HG03575 (cell line): ENCODE measurements at regions not wholly inside any gene's neighbourhood (a gene's known extent, or its start where the extent isn't known, plus 50 kb on each side); places are given as distances from the start of the nearest gene placed in this dataset.
"Not testable (repeated sequence)": the region's sequence is repeated elsewhere in the genome, so short reads cannot be mapped to it uniquely, and the experiment has no call there.

Experiments
- ATAC-seq: cut with Tn5 transposase; IDR thresholded peaks from one replicate; pipeline ENCODE4 v1.9.1; 2021; ENCODE audit not compliant: unreplicated experiment, insufficient number of reproducible peaks, low FRiP score; ENCODE audit errors: extremely low read depth

GRCh38 chr5:63408984-63409383 is 553.3 kb downstream of the HTR1A start:
- ATAC-seq: no peak

- peak; percentile 61 for ATAC-seq
These were observed 560.7 kb downstream of the HTR1A start for GRCh38 chr5:63401436-63402046.

- ATAC-seq: no peak
These were observed 562.2 kb downstream of the HTR1A start for GRCh38 chr5:63400079-63400478.

DNA sequence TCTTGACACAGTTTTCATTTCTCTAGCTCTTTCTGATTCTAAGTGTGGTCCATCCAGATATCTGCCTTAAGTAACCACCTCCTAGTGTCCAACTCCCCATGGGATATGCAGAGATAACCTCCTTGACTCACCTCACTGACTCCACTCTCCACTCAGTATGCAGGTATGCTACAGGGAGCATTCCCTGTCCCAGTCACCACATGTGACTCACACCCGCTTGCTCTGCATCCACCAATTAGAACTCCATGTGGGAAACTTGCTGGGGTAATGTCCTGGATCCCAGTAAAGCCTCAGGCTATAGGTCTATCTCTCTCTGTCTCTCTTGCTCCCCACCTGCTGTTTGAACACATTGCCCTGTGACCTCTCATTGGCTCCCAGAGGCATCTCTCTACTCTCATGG is 563.9 kb downstream of the HTR1A start:
- no peak for ATAC-seq

GRCh38 chr5:63388188-63388587 is 574.1 kb downstream of the HTR1A start:
- ATAC-seq: not testable (repeated sequence)

- ATAC-seq: no peak
These were observed 586.4 kb downstream of the HTR1A start for GRCh38 chr5:63375851-63376250.

GRCh38 chr5:63374085-63374484 is 588.2 kb downstream of the HTR1A start:
- no peak for ATAC-seq

DNA sequence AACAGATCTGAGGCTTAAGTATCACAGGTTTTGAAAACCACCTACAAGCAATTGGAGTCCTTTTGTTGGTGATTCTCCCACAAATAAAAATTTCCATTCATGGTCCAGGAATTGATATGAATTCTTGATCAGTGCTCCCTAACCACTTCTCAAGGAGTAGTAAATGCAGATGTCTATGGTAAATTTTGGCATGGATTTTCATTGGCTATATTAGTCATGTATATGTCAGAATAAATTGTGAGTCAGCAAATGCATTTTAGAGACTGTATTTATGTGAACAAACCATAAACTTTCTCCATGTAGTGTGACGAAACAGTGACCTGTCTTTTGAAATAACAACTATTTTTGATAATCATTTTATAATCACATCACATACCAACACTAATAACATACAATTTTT is 611.1 kb downstream of the HTR1A start:
- no peak for ATAC-seq

DNA sequence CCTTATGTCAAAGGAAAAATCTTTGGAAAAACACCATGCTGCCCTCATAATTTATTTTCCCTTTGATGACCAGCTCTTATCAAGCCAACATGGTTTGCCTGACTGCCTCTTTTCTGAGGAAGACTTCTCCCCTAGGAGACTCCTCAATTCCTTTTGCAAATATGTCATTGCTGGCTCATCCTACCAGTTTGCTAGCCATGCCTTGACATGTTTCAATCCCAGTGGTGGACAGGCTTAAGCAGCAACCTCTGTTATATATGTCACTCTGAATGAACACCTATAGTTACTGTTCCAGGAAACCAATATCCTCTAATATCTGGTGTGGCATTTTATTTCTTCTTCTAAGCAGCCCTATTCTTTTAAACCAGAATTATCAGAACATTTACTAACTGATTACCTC is 615.8 kb downstream of the HTR1A start:
- ATAC-seq: no peak

- no peak for ATAC-seq
These were observed 620.8 kb downstream of the HTR1A start for GRCh38 chr5:63341442-63341841.

DNA sequence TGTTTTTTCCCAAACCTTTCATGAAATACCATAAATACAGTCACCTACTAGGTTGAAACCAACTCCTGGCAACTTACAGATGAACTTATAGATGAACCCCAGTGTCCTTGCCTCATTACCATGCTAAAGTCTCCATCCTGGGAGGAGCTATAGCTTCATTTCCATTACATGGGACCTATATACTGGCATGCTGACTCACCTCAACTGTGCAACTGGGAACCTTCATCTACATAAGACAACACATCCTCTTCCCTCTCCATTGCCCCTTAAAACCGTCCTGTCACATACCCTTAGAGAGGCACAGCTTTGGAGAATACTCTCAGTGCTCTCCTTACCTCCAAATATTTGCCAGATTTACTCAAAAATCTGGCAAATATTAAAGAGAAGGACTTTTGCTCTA is 638.3 kb downstream of the HTR1A start:
- no peak for ATAC-seq

- no peak for ATAC-seq
These were observed 647.7 kb downstream of the HTR1A start for GRCh38 chr5:63314551-63314950.

- no peak for ATAC-seq
These were observed 651.6 kb downstream of the HTR1A start for GRCh38 chr5:63310644-63311043.

- no peak for ATAC-seq
These were observed 655.3 kb downstream of the HTR1A start for GRCh38 chr5:63306909-63307308.

DNA sequence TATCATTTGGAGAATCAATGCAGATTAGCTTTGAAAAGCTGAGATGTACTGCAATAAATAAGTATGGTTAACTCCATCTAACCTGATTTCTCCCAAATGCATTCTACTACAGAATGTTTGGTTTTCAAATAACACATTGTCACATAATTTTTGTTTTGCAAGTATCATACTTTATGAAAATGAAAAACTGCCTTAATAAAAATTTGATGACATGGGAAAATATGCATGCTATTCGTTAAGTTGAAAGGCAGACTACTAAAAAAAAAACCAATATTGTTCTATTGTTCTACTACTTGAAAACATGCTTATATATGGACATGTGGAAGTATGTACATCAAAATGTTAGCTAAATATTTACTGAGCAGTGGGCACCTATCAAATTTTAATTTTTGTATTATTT is 668.9 kb downstream of the HTR1A start:
- no peak for ATAC-seq

DNA sequence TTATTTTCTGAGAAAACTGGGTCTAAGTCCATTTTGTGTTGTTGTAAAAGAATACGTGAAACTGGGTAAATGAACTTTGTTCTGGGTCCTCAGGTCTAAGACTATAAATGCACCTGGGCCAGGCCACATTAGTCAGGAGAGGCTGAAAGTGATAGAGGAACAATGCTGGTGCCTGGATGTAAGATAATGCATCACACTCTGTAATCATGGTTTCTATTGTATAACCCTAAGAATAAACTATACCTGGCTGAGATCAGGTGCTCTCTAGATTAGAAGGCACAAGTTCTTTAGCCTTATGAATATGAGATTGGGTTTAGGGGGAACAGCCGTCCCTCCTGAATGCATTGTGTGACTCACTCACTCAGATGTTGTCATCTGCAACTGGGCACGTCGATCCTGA is 675.5 kb downstream of the HTR1A start:
- no peak for ATAC-seq

GRCh38 chr5:63263411-63263810 is 684.8 kb downstream of the LRRC70 start:
- ATAC-seq: no peak

DNA sequence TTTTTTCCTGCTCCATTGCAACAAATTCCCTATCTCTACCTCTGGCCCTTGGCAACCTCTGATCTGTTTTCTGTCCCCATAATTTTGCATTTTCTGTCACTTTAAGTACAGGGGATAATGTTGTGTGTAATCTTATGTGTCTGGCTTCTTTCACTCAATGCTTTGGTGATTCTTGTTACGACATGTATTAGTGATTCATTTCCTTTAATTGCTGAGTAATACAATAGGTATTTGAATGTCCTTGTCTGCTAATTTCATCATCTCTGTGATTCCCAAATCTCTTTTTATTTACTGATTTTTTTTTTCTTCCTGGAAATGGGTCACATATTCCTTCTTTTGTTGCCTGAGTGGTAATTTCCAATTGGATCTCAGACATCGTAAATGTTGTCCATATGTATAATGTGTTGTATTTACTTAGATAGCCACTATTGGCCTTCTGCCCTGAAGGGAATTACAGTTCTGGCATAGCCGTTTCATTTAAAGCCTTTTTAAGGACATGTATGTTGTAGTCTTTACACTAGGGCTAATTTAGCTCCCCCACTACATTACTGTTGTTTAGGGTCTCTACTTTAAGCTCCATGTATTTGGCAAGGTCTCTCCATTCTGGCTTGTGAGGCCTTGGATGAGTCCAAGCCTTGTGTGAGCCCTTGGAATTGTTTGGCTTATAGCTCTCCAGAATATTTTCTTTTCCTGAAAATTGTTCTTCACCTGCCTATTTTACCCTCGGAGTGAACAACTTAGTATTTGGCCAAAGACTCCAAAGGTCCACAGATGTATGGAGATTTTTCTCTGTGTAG is 683.8 kb downstream of the LRRC70 start:
- no peak for ATAC-seq

- ATAC-seq: no peak
These were observed 683.1 kb downstream of the LRRC70 start for GRCh38 chr5:63261695-63262094.

DNA sequence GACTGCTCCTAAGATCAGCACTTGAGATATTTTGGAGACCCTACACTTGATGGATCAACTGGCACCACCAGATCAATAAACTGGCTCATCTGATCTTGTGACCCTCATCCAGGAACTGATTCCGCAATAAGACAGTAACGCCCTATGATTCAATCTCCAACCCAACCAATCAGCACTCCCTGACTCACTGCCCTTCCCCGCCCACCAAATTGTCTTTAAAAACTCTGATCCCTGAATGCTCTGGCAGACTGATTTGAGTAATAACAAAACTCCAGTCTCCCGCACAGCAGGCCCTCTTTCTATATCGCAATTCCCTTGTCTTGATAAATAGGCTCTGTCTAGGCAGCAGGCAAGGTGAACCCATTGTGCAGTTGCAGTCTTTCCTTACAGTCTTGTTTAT is 677.0 kb downstream of the LRRC70 start:
- no peak for ATAC-seq

GRCh38 chr5:63250939-63251338 is 672.3 kb downstream of the LRRC70 start:
- no peak for ATAC-seq
